ENCODE measurements at regions not wholly inside any gene's neighbourhood (a gene's known extent, or its start where the extent isn't known, plus 50 kb on each side); places are given as distances from the start of the nearest gene placed in this dataset.

DNA sequence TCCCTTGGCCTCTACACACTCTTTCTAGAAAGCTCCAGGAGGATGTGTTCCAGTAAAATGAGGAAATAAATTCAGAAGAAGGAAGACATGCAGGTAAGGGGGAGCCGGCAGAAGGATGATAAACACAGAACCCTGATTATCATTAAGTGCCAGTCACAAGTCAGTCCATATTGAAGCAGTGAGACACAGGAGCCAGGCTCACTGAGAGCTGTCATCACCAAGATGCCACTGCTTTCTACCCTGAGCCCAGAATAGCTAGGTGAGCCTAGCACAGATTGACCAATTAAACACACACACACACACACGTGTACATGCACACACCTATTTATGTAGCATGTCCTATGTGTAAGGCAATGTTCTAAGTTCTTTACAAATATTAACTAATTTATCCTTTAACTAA is 211.4 kb upstream of the IPO5 start:
- POLR2A ChIA-PET = no interaction called here
- WGBS (ENCODE audit: insufficient coverage) = no CpG with 5 or more reads among the region's 2 CpGs
- peaks cover 0 to 4% (median 0%) of the 10 kb centered on the region in 3 donors for H3K9me3 Mint-ChIP-seq
- H3K27ac Mint-ChIP-seq = no peak overlapping the region
- DNase-seq = no peak
- Histone ChIP-seq H3K27ac (ENCODE audit: low read length) (no peak overlapping the region), H3K27me3 (replicated peaks in 1 of 2; ENCODE audit: control insufficient read depth in 2 of 2, extremely low read depth in 1 of 2, insufficient read depth in 2 of 2, low read length in 1 of 2) (no peaks in the 10 kb centered on the region), H3K4me3 (ENCODE audit: control insufficient read depth in 1 of 2, extremely low read depth in 1 of 2, low read length in 1 of 2) (no peak overlapping the region), H3K4me1 (ENCODE audit: control insufficient read depth in 1 of 2, extremely low read depth in 1 of 2, insufficient read depth in 2 of 2, low read length in 2 of 2) (no peaks in the 10 kb centered on the region), H3K36me3 (ENCODE audit: control insufficient read depth in 2 of 2, extremely low read depth in 1 of 2, insufficient read depth in 1 of 2, low read length in 1 of 2) (no peaks in the 10 kb centered on the region), H3K9me3 (no peaks in the 10 kb centered on the region)
- H3K4me3 Mint-ChIP-seq = no peak overlapping the region
- no peaks in the 10 kb centered on the region for H3K4me1 Mint-ChIP-seq
- ATAC-seq (replicated peaks in 1 of 4) = no peak
- peaks cover 0 to 4% of the 10 kb centered on the region in 2 donors for H3K27me3 Mint-ChIP-seq
- no peaks in the 10 kb centered on the region for H3K36me3 Mint-ChIP-seq
- CTCF ChIA-PET = no interaction called here

DNA sequence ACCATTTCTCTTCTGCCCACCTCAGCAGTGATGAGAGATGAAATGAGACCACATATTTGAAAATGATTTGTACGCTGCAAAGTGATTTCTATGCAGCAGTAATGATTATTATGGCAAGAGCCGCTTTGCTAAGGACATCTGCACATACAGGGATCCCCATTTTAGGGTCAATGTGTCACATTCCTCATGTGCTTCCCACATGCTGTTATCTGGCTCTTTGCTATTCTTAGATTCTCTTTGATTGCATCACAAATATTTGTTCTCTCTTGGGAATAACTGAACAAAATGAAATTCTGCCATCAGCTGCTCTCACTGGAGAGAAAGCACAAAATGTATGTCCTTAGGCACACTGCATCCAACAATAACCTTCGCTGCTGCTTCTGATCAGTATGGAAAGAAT is 209.5 kb upstream of the IPO5 start:
- Histone ChIP-seq H3K27ac (ENCODE audit: low read length) (no peak overlapping the region), H3K27me3 (replicated peaks in 1 of 2; ENCODE audit: control insufficient read depth in 2 of 2, extremely low read depth in 1 of 2, insufficient read depth in 2 of 2, low read length in 1 of 2) (no peaks in the 10 kb centered on the region), H3K4me3 (ENCODE audit: control insufficient read depth in 1 of 2, extremely low read depth in 1 of 2, low read length in 1 of 2) (no peak overlapping the region), H3K4me1 (ENCODE audit: control insufficient read depth in 1 of 2, extremely low read depth in 1 of 2, insufficient read depth in 2 of 2, low read length in 2 of 2) (no peaks in the 10 kb centered on the region), H3K9me3 (no peaks in the 10 kb centered on the region), H3K36me3 (ENCODE audit: control insufficient read depth in 2 of 2, extremely low read depth in 1 of 2, insufficient read depth in 1 of 2, low read length in 1 of 2) (no peaks in the 10 kb centered on the region)
- WGBS (ENCODE audit: insufficient coverage) = 73% methylated on average over 3 of the region's 3 CpGs
- POLR2A ChIA-PET = no interaction called here
- no peak overlapping the region for H3K27ac Mint-ChIP-seq
- no peak for DNase-seq
- peaks cover 0 to 4% of the 10 kb centered on the region in 2 donors for H3K27me3 Mint-ChIP-seq
- H3K36me3 Mint-ChIP-seq = no peaks in the 10 kb centered on the region
- ATAC-seq (replicated peaks in 1 of 4) = no peak
- no peaks in the 10 kb centered on the region for H3K4me1 Mint-ChIP-seq
- H3K4me3 Mint-ChIP-seq = no peak overlapping the region
- H3K9me3 Mint-ChIP-seq = peaks cover 0 to 4% (median 0%) of the 10 kb centered on the region in 3 donors
- CTCF ChIA-PET = no interaction called here

GRCh38 chr13:97746649-97747048 is 206.8 kb upstream of the IPO5 start:
- Histone ChIP-seq H3K4me3 (ENCODE audit: control insufficient read depth in 1 of 2, extremely low read depth in 1 of 2, low read length in 1 of 2) (no peak overlapping the region), H3K9me3 (no peaks in the 10 kb centered on the region), H3K4me1 (ENCODE audit: control insufficient read depth in 1 of 2, extremely low read depth in 1 of 2, insufficient read depth in 2 of 2, low read length in 2 of 2) (no peaks in the 10 kb centered on the region), H3K27me3 (replicated peaks in 1 of 2; ENCODE audit: control insufficient read depth in 2 of 2, extremely low read depth in 1 of 2, insufficient read depth in 2 of 2, low read length in 1 of 2) (peaks cover 0 to 2% of the 10 kb centered on the region in 2 experiments), H3K27ac (ENCODE audit: low read length) (no peak overlapping the region), H3K36me3 (ENCODE audit: control insufficient read depth in 2 of 2, extremely low read depth in 1 of 2, insufficient read depth in 1 of 2, low read length in 1 of 2) (no peaks in the 10 kb centered on the region)
- Mint-ChIP-seq H3K4me3 (no peak overlapping the region), H3K27ac (no peak overlapping the region), H3K9me3 (peaks cover 0 to 4% (median 3%) of the 10 kb centered on the region in 3 donors), H3K4me1 (no peaks in the 10 kb centered on the region), H3K27me3 (peaks cover 0 to 4% of the 10 kb centered on the region in 2 donors), H3K36me3 (no peaks in the 10 kb centered on the region)
- ChIA-PET CTCF (no interaction called here), POLR2A (no interaction called here)
- DNase-seq = no peak
- ATAC-seq (replicated peaks in 1 of 4) = no peak
- WGBS (ENCODE audit: insufficient coverage) = 89% methylated on average over 5 of the region's 6 CpGs

DNA sequence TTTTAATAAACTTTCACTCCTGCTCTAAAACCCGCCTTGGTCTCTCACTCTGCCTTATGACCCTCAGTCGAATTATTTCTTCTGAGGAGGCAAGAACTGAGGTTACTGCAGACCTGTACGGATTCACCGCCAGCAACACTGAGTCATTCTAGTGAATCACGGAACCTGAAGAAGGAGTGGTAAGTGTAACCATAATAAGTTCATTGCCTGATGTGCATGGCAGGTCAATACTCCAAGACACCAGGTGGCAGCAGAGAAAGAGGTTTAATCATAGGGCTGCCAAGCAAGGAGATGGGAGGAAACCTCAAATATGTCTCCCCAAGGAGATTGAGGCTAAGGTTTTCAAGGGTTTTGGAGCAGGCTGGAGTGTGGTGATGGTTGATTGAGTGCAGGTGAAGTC is 204.3 kb upstream of the IPO5 start:
- H3K27me3 Mint-ChIP-seq = peaks cover 0 to 5% of the 10 kb centered on the region in 2 donors
- POLR2A ChIA-PET = no interaction called here
- peaks cover 0 to 4% (median 3%) of the 10 kb centered on the region in 3 donors for H3K9me3 Mint-ChIP-seq
- 85% methylated on average over 5 of the region's 5 CpGs for WGBS (ENCODE audit: insufficient coverage)
- Histone ChIP-seq H3K27me3 (replicated peaks in 1 of 2; ENCODE audit: control insufficient read depth in 2 of 2, extremely low read depth in 1 of 2, insufficient read depth in 2 of 2, low read length in 1 of 2) (peaks cover 0 to 2% of the 10 kb centered on the region in 2 experiments), H3K9me3 (no peaks in the 10 kb centered on the region), H3K27ac (ENCODE audit: low read length) (no peak overlapping the region), H3K4me3 (ENCODE audit: control insufficient read depth in 1 of 2, extremely low read depth in 1 of 2, low read length in 1 of 2) (no peak overlapping the region), H3K4me1 (ENCODE audit: control insufficient read depth in 1 of 2, extremely low read depth in 1 of 2, insufficient read depth in 2 of 2, low read length in 2 of 2) (no peaks in the 10 kb centered on the region), H3K36me3 (ENCODE audit: control insufficient read depth in 2 of 2, extremely low read depth in 1 of 2, insufficient read depth in 1 of 2, low read length in 1 of 2) (no peaks in the 10 kb centered on the region)
- no peak for DNase-seq
- no peak for ATAC-seq (replicated peaks in 1 of 4)
- H3K4me3 Mint-ChIP-seq = no peak overlapping the region
- no peak overlapping the region for H3K27ac Mint-ChIP-seq
- no peaks in the 10 kb centered on the region for H3K4me1 Mint-ChIP-seq
- H3K36me3 Mint-ChIP-seq = no peaks in the 10 kb centered on the region
- CTCF ChIA-PET = no interaction called here

- ChIA-PET POLR2A (no interaction called here), CTCF (no interaction called here)
- H3K4me1 ChIP-seq (ENCODE audit: control insufficient read depth in 1 of 2, extremely low read depth in 1 of 2, insufficient read depth in 2 of 2, low read length in 2 of 2) = no peaks in the 10 kb centered on the region
- H3K4me3 ChIP-seq (ENCODE audit: control insufficient read depth in 1 of 2, extremely low read depth in 1 of 2, low read length in 1 of 2) = no peak overlapping the region
- H3K9me3 ChIP-seq = no peaks in the 10 kb centered on the region
- no peak overlapping the region for H3K4me3 Mint-ChIP-seq
- H3K27me3 ChIP-seq (replicated peaks in 1 of 2; ENCODE audit: control insufficient read depth in 2 of 2, extremely low read depth in 1 of 2, insufficient read depth in 2 of 2, low read length in 1 of 2) = peaks cover 0 to 2% of the 10 kb centered on the region in 2 experiments
- peaks cover 1 to 6% of the 10 kb centered on the region in 2 donors for H3K27me3 Mint-ChIP-seq
- no peaks in the 10 kb centered on the region for H3K36me3 ChIP-seq (ENCODE audit: control insufficient read depth in 2 of 2, extremely low read depth in 1 of 2, insufficient read depth in 1 of 2, low read length in 1 of 2)
- DNase-seq = no peak
- H3K4me1 Mint-ChIP-seq = no peaks in the 10 kb centered on the region
- H3K36me3 Mint-ChIP-seq = no peaks in the 10 kb centered on the region
- no peak overlapping the region for H3K27ac Mint-ChIP-seq
- no peak overlapping the region for H3K27ac ChIP-seq (ENCODE audit: low read length)
- peaks cover 0 to 4% (median 3%) of the 10 kb centered on the region in 3 donors for H3K9me3 Mint-ChIP-seq
- ATAC-seq (replicated peaks in 1 of 4) = no peak
These were observed 202.0 kb upstream of the IPO5 start for GRCh38 chr13:97751477-97751876.

DNA sequence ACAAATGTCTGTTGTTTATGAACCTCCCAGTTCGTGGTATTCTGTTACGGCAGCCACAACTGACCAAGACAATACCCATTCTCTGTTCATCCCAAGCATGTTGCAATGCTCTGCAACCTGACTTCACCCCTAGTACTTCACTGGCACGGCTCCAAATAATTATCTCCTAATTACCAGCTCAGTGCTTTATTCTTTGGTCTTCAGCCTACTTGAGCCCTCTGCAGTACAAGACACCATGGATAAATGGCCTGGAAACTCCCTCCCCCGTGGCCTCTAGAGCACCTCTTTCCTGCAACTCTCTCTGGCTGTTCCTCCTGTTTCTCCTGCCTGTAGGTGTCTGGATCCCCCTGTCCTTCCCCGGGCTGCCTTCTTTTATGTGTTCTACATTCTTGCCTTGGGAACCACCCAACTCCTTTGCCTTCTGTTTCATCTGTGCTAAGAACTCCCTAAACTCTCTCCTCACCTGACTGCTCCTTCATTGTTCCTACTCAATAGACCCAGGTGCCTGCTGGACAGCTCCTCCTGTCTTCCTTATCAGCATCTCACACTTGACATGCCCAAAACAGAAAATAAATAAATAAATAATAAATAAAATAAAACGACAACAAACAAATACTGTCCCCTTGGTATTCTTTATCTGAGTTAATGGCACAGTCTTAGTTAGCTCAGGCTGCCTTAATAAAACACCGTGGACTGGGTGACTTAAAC is 200.4 kb upstream of the IPO5 start:
- H3K27ac Mint-ChIP-seq = no peak overlapping the region
- 66% methylated on average over 6 of the region's 7 CpGs for WGBS (ENCODE audit: insufficient coverage)

More for the DNA sequence above, 200.4 kb upstream of the IPO5 start:
- H3K27ac ChIP-seq (ENCODE audit: low read length) = no peak overlapping the region
- H3K4me3 ChIP-seq (ENCODE audit: control insufficient read depth in 1 of 2, extremely low read depth in 1 of 2, low read length in 1 of 2) = no peak overlapping the region
- H3K4me1 ChIP-seq (ENCODE audit: control insufficient read depth in 1 of 2, extremely low read depth in 1 of 2, insufficient read depth in 2 of 2, low read length in 2 of 2) = no peaks in the 10 kb centered on the region
- Mint-ChIP-seq H3K9me3 (peaks cover 0 to 4% (median 3%) of the 10 kb centered on the region in 3 donors), H3K27me3 (peaks cover 2 to 18% of the 10 kb centered on the region in 2 donors), H3K4me1 (no peaks in the 10 kb centered on the region), H3K36me3 (no peaks in the 10 kb centered on the region), H3K4me3 (no peak overlapping the region)
- H3K36me3 ChIP-seq (ENCODE audit: control insufficient read depth in 2 of 2, extremely low read depth in 1 of 2, insufficient read depth in 1 of 2, low read length in 1 of 2) = no peaks in the 10 kb centered on the region
- no peak for ATAC-seq (replicated peaks in 1 of 4)
- no peaks in the 10 kb centered on the region for H3K9me3 ChIP-seq
- POLR2A ChIA-PET = interaction anchor here in 1 of 2 donors (0.6 kb wide), 2 partner anchors 754 to 1070 kb away, joined by 4 to 6 read pairs; no protein-coding TSS in a partner anchor
- CTCF ChIA-PET = no interaction called here
- peaks cover 0 to 2% of the 10 kb centered on the region in 2 experiments for H3K27me3 ChIP-seq (replicated peaks in 1 of 2; ENCODE audit: control insufficient read depth in 2 of 2, extremely low read depth in 1 of 2, insufficient read depth in 2 of 2, low read length in 1 of 2)
- no peak for DNase-seq
